Kidney (tissue), 13 donors: ENCODE measurements at regions not wholly inside any gene's neighbourhood (a gene's known extent, or its start where the extent isn't known, plus 50 kb on each side); places are given as distances from the start of the nearest gene placed in this dataset.

Experiments used
- DNase-seq, 5 donors: peaks; one replicate each; pipeline ENCODE4 v3.0.0-alpha.2; 2013 to 2020
- FAIRE-seq: peaks from 2 replicates; lab custom pipeline; 2012; peaks lifted over from hg19 to GRCh38; lab: Jason Lieb, UNC
- H3K27ac ChIP-seq, 2 donors: one replicate each; pipeline ENCODE4 v1.7.0; 2013; ENCODE audit warnings: low read depth in 2 of 2, low read length in 2 of 2, inconsistent platforms in 1 of 2
- H3K27me3 ChIP-seq: one replicate; pipeline ENCODE4 v1.7.1; 2013; ENCODE audit warnings: low read length, inconsistent platforms; ENCODE audit not compliant: control insufficient read depth, insufficient read depth
- H3K36me3 ChIP-seq, 3 donors: one replicate each; pipeline versions ENCODE4 v1.7.0 to v1.7.1; 2013; ENCODE audit warnings: low read length in 3 of 3, control low read depth in 1 of 3, inconsistent platforms in 1 of 3; ENCODE audit not compliant: insufficient read depth in 3 of 3, control insufficient read depth in 2 of 3
- H3K4me1 ChIP-seq, 3 donors: one replicate each; pipeline versions ENCODE4 v1.7.0 to v1.7.1; 2013; ENCODE audit warnings: low read length in 3 of 3, inconsistent platforms in 1 of 3, low read depth in 1 of 3; ENCODE audit not compliant: control insufficient read depth in 2 of 3, insufficient read depth in 2 of 3
- H3K4me3 ChIP-seq, 3 donors: one replicate each; pipeline versions ENCODE4 v1.7.0 to v1.8.1; 2013; ENCODE audit warnings: low read length in 3 of 3, control low read depth in 1 of 3, inconsistent platforms in 1 of 3
- H3K9ac ChIP-seq, 3 donors: one replicate each; pipeline versions ENCODE4 v1.7.0 to v1.7.1; 2013; ENCODE audit warnings: low read length in 3 of 3, control low read depth in 1 of 3, inconsistent platforms in 1 of 3
- H3K9me3 ChIP-seq, 3 donors: one replicate each; pipeline versions ENCODE4 v1.7.0 to v1.7.1; 2013; ENCODE audit warnings: low read length in 3 of 3, control low read depth in 1 of 3, inconsistent platforms in 1 of 3; ENCODE audit not compliant: control insufficient read depth in 2 of 3, insufficient read depth in 1 of 3
- CTCF ChIP-seq: IDR thresholded peaks from 3 replicates; pipeline ENCODE4 v1.5.1; 2012; ENCODE audit warnings: mild to moderate bottlenecking, moderate library complexity, borderline replicate concordance; ENCODE audit not compliant: insufficient read depth; ENCODE audit errors: extremely low read depth
- intact Hi-C: fragments of 100-400 bp; cut with DNase I; formaldehyde crosslinking; loops from one replicate; pipeline ENCODE4 v1.11.1; 2022
- donor health status: control.
- donor health status: control.
- donor health status: control.
- donor health status: control.
- donor health status: control.
- donor health status: DM: yes; HTN: yes; CAD: no.
- donor health status: Normal renal cell carcinoma (clear cell type).

GRCh38 chr1:234713440-234713839, 103.5 kb upstream of the IRF2BP2 start:
- Histone ChIP-seq H3K27ac (no peak overlapping the region), H3K36me3 (no peaks in the 10 kb centered on the region), H3K27me3 (no peaks in the 10 kb centered on the region), H3K9ac (no peak overlapping the region), H3K9me3 (no peaks in the 10 kb centered on the region), H3K4me3 (no peak overlapping the region), H3K4me1 (peaks cover 9 to 38% (median 29%) of the 10 kb centered on the region in 3 donors)
- intact Hi-C loops: no loop called here
- FAIRE-seq (no peak), DNase-seq (no peak)
- TF ChIP-seq CTCF: no peak

GRCh38 chr1:234712891-234713305, 102.9 kb upstream of the IRF2BP2 start:
- intact Hi-C loops: no loop called here
- Histone ChIP-seq H3K9ac (no peak overlapping the region), H3K27me3 (no peaks in the 10 kb centered on the region), H3K4me3 (no peak overlapping the region), H3K4me1 (peaks cover 8 to 36% (median 24%) of the 10 kb centered on the region in 3 donors), H3K36me3 (no peaks in the 10 kb centered on the region), H3K9me3 (no peaks in the 10 kb centered on the region), H3K27ac (no peak overlapping the region)
- FAIRE-seq (no peak), DNase-seq (no peak)
- TF ChIP-seq CTCF: no peak

- Histone ChIP-seq H3K27ac (no peak overlapping the region), H3K36me3 (no peaks in the 10 kb centered on the region), H3K9me3 (no peaks in the 10 kb centered on the region), H3K27me3 (no peaks in the 10 kb centered on the region), H3K4me3 (no peak overlapping the region), H3K4me1 (peaks cover 0 to 19% (median 6%) of the 10 kb centered on the region in 3 donors), H3K9ac (no peak overlapping the region)
- intact Hi-C loops: no loop called here
- no peak for TF ChIP-seq CTCF
- no peak for DNase-seq
- no peak for FAIRE-seq
Measured at GRCh38 chr1:234710936-234711724, 101.2 kb upstream of the IRF2BP2 start.
